WERI-Rb-1 (cell line): ENCODE measurements at regions not wholly inside any gene's neighbourhood (a gene's known extent, or its start where the extent isn't known, plus 50 kb on each side); places are given as distances from the start of the nearest gene placed in this dataset.

Experiments used
- DNase-seq: peaks from one replicate; pipeline ENCODE4 v3.0.0-alpha.2; 2020
- H3K27ac ChIP-seq: fragments of 250-450 bp; sonication (Bioruptor Pico); 2 replicates; pipeline ENCODE4 v1.5.1; 2020; ENCODE audit warnings: mild to moderate bottlenecking, moderate library complexity
- H3K27me3 ChIP-seq: fragments of 250-450 bp; sonication (Bioruptor Pico); 2 replicates; pipeline ENCODE4 v1.5.1; 2021; ENCODE audit warnings: mild to moderate bottlenecking, low read depth, moderate library complexity; ENCODE audit not compliant: insufficient read depth, severe bottlenecking
- H3K36me3 ChIP-seq: fragments of 250-450 bp; sonication (Bioruptor Pico); 2 replicates; pipeline ENCODE4 v1.5.1; 2020; ENCODE audit warnings: mild to moderate bottlenecking, moderate library complexity
- H3K4me3 ChIP-seq: 2 replicates; pipeline ENCODE4 v1.5.1; 2011; ENCODE audit warnings: low read depth, mild to moderate bottlenecking, control low read depth, low read length
- H3K9me3 ChIP-seq: fragments of 250-450 bp; sonication (Bioruptor Pico); 2 replicates; pipeline ENCODE4 v1.5.1; 2021; ENCODE audit warnings: mild to moderate bottlenecking, moderate library complexity; ENCODE audit not compliant: severe bottlenecking
- CTCF ChIP-seq: IDR thresholded peaks from 2 replicates; pipeline ENCODE4 v1.5.1; 2011; ENCODE audit warnings: low read depth, mild to moderate bottlenecking, control low read depth, inconsistent platforms, low read length

DNA sequence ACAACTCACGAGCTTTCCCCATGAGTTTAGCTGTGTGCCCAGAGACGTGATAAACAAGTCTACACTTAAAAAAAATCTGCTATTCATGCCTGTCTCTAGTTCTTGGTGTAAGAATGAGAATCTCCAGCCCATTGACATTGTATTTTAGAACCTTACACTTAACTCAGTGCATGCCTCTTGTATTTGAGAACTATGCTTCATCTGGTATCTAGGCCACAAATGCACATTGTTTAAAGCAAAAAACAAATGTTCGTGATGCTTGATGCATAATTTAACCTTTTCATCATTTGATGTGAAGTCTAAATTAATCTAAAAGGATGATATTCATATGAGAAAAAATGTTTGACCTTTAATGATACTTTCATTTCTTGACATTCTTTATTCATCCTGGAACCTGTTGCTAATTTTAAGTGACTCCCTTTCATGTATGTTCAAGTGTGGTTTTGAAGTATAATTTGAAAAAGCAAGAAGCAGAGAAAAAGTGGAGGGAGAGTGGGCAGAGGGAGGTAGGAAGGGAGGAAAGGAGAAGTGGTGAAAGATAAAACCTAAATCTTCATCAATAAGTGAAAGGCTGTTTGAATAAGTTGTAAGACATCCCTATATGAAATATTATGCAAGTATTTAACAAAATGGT lies 116.9 kb downstream of the PFDN4 start:
- Histone ChIP-seq H3K9me3 (no peaks in the 10 kb centered on the region), H3K4me3 (no peak overlapping the region), H3K27me3 (peaks cover 59% of the 10 kb centered on the region), H3K27ac (no peak overlapping the region), H3K36me3 (no peaks in the 10 kb centered on the region)
- DNase-seq = no peak
- no peak for TF ChIP-seq CTCF

DNA sequence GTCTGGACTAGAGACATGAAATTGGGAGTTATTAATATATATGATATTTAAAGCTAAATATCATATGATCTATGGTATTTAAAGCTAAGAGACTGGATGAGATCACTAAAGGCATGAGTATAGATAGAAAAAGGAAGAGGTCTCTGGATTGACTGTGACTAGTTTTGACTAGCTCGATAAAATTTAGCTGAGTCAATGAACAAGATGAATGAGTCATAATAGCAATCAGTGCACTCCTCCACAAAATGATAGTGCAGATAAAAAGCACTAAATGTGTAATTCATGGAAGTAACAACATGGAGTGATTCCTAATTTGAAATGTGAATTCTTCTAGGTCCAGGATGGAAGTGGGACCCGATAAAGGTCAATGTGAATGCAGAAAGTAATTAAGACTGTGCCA lies 127.4 kb downstream of the PFDN4 start:
- no peak for TF ChIP-seq CTCF
- no peak for DNase-seq
- H3K36me3 ChIP-seq = no peaks in the 10 kb centered on the region
- H3K27ac ChIP-seq = no peak overlapping the region
- no peak overlapping the region for H3K4me3 ChIP-seq
- H3K9me3 ChIP-seq = no peaks in the 10 kb centered on the region
- peaks cover 40% of the 10 kb centered on the region for H3K27me3 ChIP-seq

- H3K9me3 ChIP-seq = no peaks in the 10 kb centered on the region
- TF ChIP-seq CTCF = no peak
- no peaks in the 10 kb centered on the region for H3K36me3 ChIP-seq
- no peak overlapping the region for H3K4me3 ChIP-seq
- DNase-seq = no peak
- H3K27ac ChIP-seq = no peak overlapping the region
- H3K27me3 ChIP-seq = peaks cover 42% of the 10 kb centered on the region
Measured at GRCh38 chr20:54337144-54337543, 129.3 kb downstream of the PFDN4 start.

- H3K9me3 ChIP-seq = no peaks in the 10 kb centered on the region
- H3K27me3 ChIP-seq = peaks cover 60% of the 10 kb centered on the region
- H3K36me3 ChIP-seq = no peaks in the 10 kb centered on the region
- TF ChIP-seq CTCF = no peak
- DNase-seq = no peak
- H3K27ac ChIP-seq = no peak overlapping the region
- no peak overlapping the region for H3K4me3 ChIP-seq
Measured at GRCh38 chr20:54339093-54339492, 131.2 kb downstream of the PFDN4 start.

GRCh38 chr20:54340206-54340605 lies 132.3 kb downstream of the PFDN4 start:
- no peak overlapping the region for H3K4me3 ChIP-seq
- peaks cover 58% of the 10 kb centered on the region for H3K27me3 ChIP-seq
- no peak for TF ChIP-seq CTCF
- DNase-seq = no peak
- no peak overlapping the region for H3K27ac ChIP-seq
- no peaks in the 10 kb centered on the region for H3K36me3 ChIP-seq
- no peaks in the 10 kb centered on the region for H3K9me3 ChIP-seq

DNA sequence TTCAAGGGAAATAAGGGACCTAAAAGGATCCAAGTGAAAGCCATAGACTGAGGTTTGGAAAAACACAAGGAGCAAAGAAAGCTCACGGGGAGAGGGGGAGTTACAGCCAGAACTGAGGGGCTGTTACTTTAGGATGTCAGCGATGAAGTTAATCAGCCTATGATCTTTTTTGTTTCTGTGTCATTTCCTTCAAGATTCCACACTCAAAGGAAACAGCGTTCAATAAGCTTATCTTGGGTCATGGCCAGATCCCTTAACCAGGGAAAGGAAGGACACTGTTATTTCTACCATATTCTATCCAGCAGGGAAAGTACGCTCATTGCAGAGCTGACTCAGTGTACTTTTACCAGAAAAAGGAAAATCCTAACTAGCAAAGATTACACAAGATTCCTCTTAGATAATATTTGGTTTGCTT lies 132.8 kb downstream of the PFDN4 start:
- no peak for DNase-seq
- Histone ChIP-seq H3K27ac (no peak overlapping the region), H3K4me3 (no peak overlapping the region), H3K27me3 (peaks cover 58% of the 10 kb centered on the region), H3K9me3 (no peaks in the 10 kb centered on the region), H3K36me3 (no peaks in the 10 kb centered on the region)
- no peak for TF ChIP-seq CTCF
